HL-60 (cell line): ENCODE measurements at regions not wholly inside any gene's neighbourhood (a gene's known extent, or its start where the extent isn't known, plus 50 kb on each side); places are given as distances from the start of the nearest gene placed in this dataset.
"Not testable (repeated sequence)": the region's sequence is repeated elsewhere in the genome, so short reads cannot be mapped to it uniquely, and the experiment has no call there.

Experiments used
- DNase-seq, 2 experiments: peaks; one replicate each; pipeline ENCODE4 v3.0.0-alpha.2; 2010 to 2020; ENCODE audit warnings: low read depth in 1 of 2, low spot score in 1 of 2
- H3K27ac ChIP-seq: fragments of 250-450 bp; sonication (Bioruptor Pico); replicated peaks from 2 replicates; pipeline ENCODE4 v1.5.1; 2020; ENCODE audit warnings: mild to moderate bottlenecking, moderate library complexity
- H3K27me3 ChIP-seq: fragments of 250-450 bp; sonication (Bioruptor Pico); 2 replicates; pipeline ENCODE4 v1.5.1; 2021; ENCODE audit warnings: mild to moderate bottlenecking, moderate library complexity; ENCODE audit not compliant: insufficient read depth, poor library complexity, severe bottlenecking
- H3K4me3 ChIP-seq: replicated peaks from 2 replicates; pipeline ENCODE4 v1.5.1; 2011; ENCODE audit warnings: mild to moderate bottlenecking, control low read depth, low read length; ENCODE audit not compliant: insufficient read depth
- CTCF ChIP-seq: IDR thresholded peaks from one replicate; pipeline ENCODE4 v1.5.1; 2011; ENCODE audit warnings: low read length, control low read depth, inconsistent platforms; ENCODE audit not compliant: insufficient read depth
- GABPA ChIP-seq: IDR thresholded peaks from 2 replicates; pipeline ENCODE4 v1.6.1; 2012; ENCODE audit warnings: low read depth
- POLR2AphosphoS5 ChIP-seq: IDR thresholded peaks from 2 replicates; pipeline ENCODE4 v1.6.1; 2012; ENCODE audit warnings: low read depth
- REST ChIP-seq: IDR thresholded peaks from 2 replicates; pipeline ENCODE4 v1.6.1; 2012; ENCODE audit warnings: low read depth; ENCODE audit not compliant: insufficient replicate concordance
- SPI1 ChIP-seq: IDR thresholded peaks from 2 replicates; pipeline ENCODE4 v1.6.1; 2012; ENCODE audit warnings: low read depth, mild to moderate bottlenecking, borderline replicate concordance

GRCh38 chr3:177351757-177352158 is 154.5 kb upstream of the TBL1XR1 start:
- H3K4me3 ChIP-seq: no peak overlapping the region

GRCh38 chr3:177352424-177352823 is 155.1 kb upstream of the TBL1XR1 start:
- H3K4me3 ChIP-seq: no peak overlapping the region
- TF ChIP-seq POLR2AphosphoS5: no peak
- TF ChIP-seq REST: no peak
- no peak for TF ChIP-seq SPI1
- no peak for TF ChIP-seq GABPA
- TF ChIP-seq CTCF: no peak

More at GRCh38 chr3:177351757-177352158, 154.5 kb upstream of the TBL1XR1 start:
- Histone ChIP-seq H3K27me3 (no peaks in the 10 kb centered on the region), H3K27ac (no peak overlapping the region)
- DNase-seq: no peak
- TF ChIP-seq SPI1 (no peak), REST (no peak), POLR2AphosphoS5 (no peak), CTCF (no peak), GABPA (no peak)

GRCh38 chr3:177353140-177353539 is 155.9 kb upstream of the TBL1XR1 start:
- Histone ChIP-seq H3K27ac (peak overlapping the region; percentile 51), H3K27me3 (no peaks in the 10 kb centered on the region), H3K4me3 (no peak overlapping the region)
- DNase-seq: peak in 1 of 2 experiments; percentile 38
- TF ChIP-seq GABPA: no peak
- no peak for TF ChIP-seq POLR2AphosphoS5
- no peak for TF ChIP-seq CTCF
- no peak for TF ChIP-seq REST
- peak; percentile 57; the same call in 1 of the 2 replicates for TF ChIP-seq SPI1

More at GRCh38 chr3:177352424-177352823, 155.1 kb upstream of the TBL1XR1 start:
- no peaks in the 10 kb centered on the region for H3K27me3 ChIP-seq
- no peak for DNase-seq
- H3K27ac ChIP-seq: no peak overlapping the region

GRCh38 chr3:177353879-177354278 is 156.6 kb upstream of the TBL1XR1 start:
- DNase-seq, H3K4me3 ChIP-seq, H3K27ac ChIP-seq, H3K27me3 ChIP-seq: not testable (repeated sequence)
